Erythroblast (primary cell): ENCODE measurements at regions not wholly inside any gene's neighbourhood (a gene's known extent, or its start where the extent isn't known, plus 50 kb on each side); places are given as distances from the start of the nearest gene placed in this dataset.

Source experiments
- GATA1 ChIP-seq: IDR thresholded peaks from 2 replicates; pipeline ENCODE4 v1.6.1; 2011; ENCODE audit warnings: low read depth, mild to moderate bottlenecking, control low read depth, low read length, moderate library complexity
- POLR2A ChIP-seq: IDR thresholded peaks from 2 replicates; pipeline ENCODE4 v1.6.1; 2011; ENCODE audit warnings: mild to moderate bottlenecking, low read length

- no peak for TF ChIP-seq POLR2A
- no peak for TF ChIP-seq GATA1
Observed at GRCh38 chr15:70439304-70439877, 324.0 kb downstream of the UACA start.
